ENCODE measurements at regions not wholly inside any gene's neighbourhood (a gene's known extent, or its start where the extent isn't known, plus 50 kb on each side); places are given as distances from the start of the nearest gene placed in this dataset.

- Histone ChIP-seq H3T11ph (ENCODE audit: low read length) (no peak overlapping the region), H3K18ac (ENCODE audit: insufficient read length, low read depth, low read length) (no peak overlapping the region), H3K4ac (ENCODE audit: low read depth, low read length) (no peak overlapping the region), H2BK15ac (ENCODE audit: low read depth, low read length) (no peak overlapping the region), H3K23ac (ENCODE audit: insufficient read length, low read depth, low read length) (no peak overlapping the region), H3K9me3 (ENCODE audit: control insufficient read depth, low read depth, low read length) (no peaks in the 10 kb centered on the region), H2AFZ (ENCODE audit: low read length) (no peak overlapping the region), H3K23me2 (ENCODE audit: insufficient read length, low read depth, low read length, poor library complexity, severe bottlenecking) (no peaks in the 10 kb centered on the region), H3K9ac (ENCODE audit: extremely low read depth, insufficient read length, low read length) (no peak overlapping the region), H2BK12ac (ENCODE audit: insufficient read length, low read depth, low read length) (no peak overlapping the region), H3K27me3 (ENCODE audit: insufficient read depth, low read length) (peaks cover 7% of the 10 kb centered on the region), H4K91ac (ENCODE audit: insufficient read length, low read depth, low read length) (no peak overlapping the region), H2AK5ac (ENCODE audit: insufficient read length, low read length) (no peak overlapping the region), H2BK120ac (ENCODE audit: low read depth, low read length, poor library complexity, severe bottlenecking) (no peak overlapping the region), H2BK20ac (ENCODE audit: low read depth, low read length, poor library complexity, severe bottlenecking) (no peak overlapping the region), H3K79me2 (ENCODE audit: insufficient read depth, low read length) (no peaks in the 10 kb centered on the region), H3K56ac (ENCODE audit: insufficient read length, low read depth, low read length) (no peak overlapping the region), H4K5ac (ENCODE audit: insufficient read length, low read depth, low read length) (no peak overlapping the region), H4K20me1 (ENCODE audit: control insufficient read depth, insufficient read depth, insufficient read length) (no peaks in the 10 kb centered on the region), H2BK5ac (ENCODE audit: insufficient read length, low read length) (no peak overlapping the region), H3K79me1 (ENCODE audit: insufficient read depth, low read depth, low read length, poor library complexity, severe bottlenecking) (no peaks in the 10 kb centered on the region), H3K4me2 (ENCODE audit: insufficient read depth, insufficient read length, low read length) (no peak overlapping the region), H3K4me1 (ENCODE audit: insufficient read depth, low read length) (peaks cover 2% of the 10 kb centered on the region; the same call in 1 of the 2 replicates), H3K27ac (ENCODE audit: insufficient read length, low read depth, low read length) (no peak overlapping the region), H3K14ac (ENCODE audit: insufficient read depth, low read length) (no peak overlapping the region), H4K8ac (replicated peaks; ENCODE audit: insufficient read length, low read depth, low read length) (no peak overlapping the region)
- Mint-ChIP-seq H3K27ac (no peak overlapping the region), H3K9me3 (no peaks in the 10 kb centered on the region), H3K36me3 (ENCODE audit: insufficient read depth in 1 of 3, low read depth in 3 of 3) (peaks cover 0 to 6% (median 4%) of the 10 kb centered on the region in 3 experiments; a peak in 3 of 7 replicates), H3K27me3 (ENCODE audit: low read depth) (peaks cover 70% of the 10 kb centered on the region), H3K4me3 (no peak overlapping the region), H3K4me1 (peaks cover 8 to 9% of the 10 kb centered on the region in 2 experiments)
- no peak for DNase-seq
- no peak for TF ChIP-seq CTCF (conservative IDR thresholded peaks at IDR 0.05)
- WGBS (ENCODE audit: extremely low coverage, insufficient read length, low lambda C conversion rate) = no CpG with 5 or more reads among the region's 1 CpG
Observed at GRCh38 chr1:232244426-232244825, 385.5 kb downstream of the SIPA1L2 start.
